ENCODE measurements at regions not wholly inside any gene's neighbourhood (a gene's known extent, or its start where the extent isn't known, plus 50 kb on each side); places are given as distances from the start of the nearest gene placed in this dataset.

GRCh38 chr20:40359131-40359912 lies 329.7 kb downstream of the MAFB start:
- no peak for DNase-seq

- DNase-seq, result no peak
Observed at GRCh38 chr20:40354880-40355279, 334.2 kb downstream of the MAFB start.

- DNase-seq, result no peak
Observed at GRCh38 chr20:40343390-40343789, 345.6 kb downstream of the MAFB start.

- no peak for DNase-seq
Observed at GRCh38 chr20:40341561-40341960, 347.5 kb downstream of the MAFB start.

GRCh38 chr20:40339661-40340449 lies 349.2 kb downstream of the MAFB start:
- no peak for DNase-seq

GRCh38 chr20:40336533-40336932 lies 352.5 kb downstream of the MAFB start:
- DNase-seq, result no peak

- DNase-seq, result no peak
Observed at GRCh38 chr20:40335901-40336351, 353.1 kb downstream of the MAFB start.

GRCh38 chr20:40335437-40335836 lies 353.6 kb downstream of the MAFB start:
- DNase-seq, result no peak

GRCh38 chr20:40333591-40333990 lies 355.4 kb downstream of the MAFB start:
- no peak for DNase-seq

GRCh38 chr20:40331807-40332560 lies 357.1 kb downstream of the MAFB start:
- no peak for DNase-seq

GRCh38 chr20:40331249-40331648 lies 357.8 kb downstream of the MAFB start:
- no peak for DNase-seq

GRCh38 chr20:40329321-40329720 lies 359.7 kb downstream of the MAFB start:
- no peak for DNase-seq

- no peak for DNase-seq
Observed at GRCh38 chr20:40326784-40327183, 362.3 kb downstream of the MAFB start.

GRCh38 chr20:40325006-40325568 lies 363.9 kb downstream of the MAFB start:
- no peak for DNase-seq

- no peak for DNase-seq
Observed at GRCh38 chr20:40323361-40323794, 365.7 kb downstream of the MAFB start.

- no peak for DNase-seq
Observed at GRCh38 chr20:40322941-40323340, 366.1 kb downstream of the MAFB start.

- DNase-seq, result no peak
Observed at GRCh38 chr20:40320517-40321011, 368.5 kb downstream of the MAFB start.

GRCh38 chr20:40319741-40320516 lies 369.1 kb downstream of the MAFB start:
- no peak for DNase-seq

GRCh38 chr20:40319056-40319455 lies 370.0 kb downstream of the MAFB start:
- no peak for DNase-seq

- no peak for DNase-seq
Observed at GRCh38 chr20:40317156-40317790, 371.8 kb downstream of the MAFB start.

- no peak for DNase-seq
Observed at GRCh38 chr20:40314278-40314677, 374.8 kb downstream of the MAFB start.
